OCI-LY7 (cell line): ENCODE measurements at regions not wholly inside any gene's neighbourhood (a gene's known extent, or its start where the extent isn't known, plus 50 kb on each side); places are given as distances from the start of the nearest gene placed in this dataset.

ENCODE experiments used
- BruUV-seq: library from RNA; stranded (reverse); fragments of 400-500 nt; replicated peaks from 2 replicates; lab custom pipeline; 2021; lab: Mats Ljungman, UMichigan
- CTCF ChIA-PET: fragments of 300-600 bp; sonication (Branson Sonifier 250); formaldehyde crosslinking; loops from one replicate; lab custom pipeline; 2022; ENCODE audit warnings: antibody characterized with exemption; ENCODE audit not compliant: unreplicated experiment; lab: Charles Lee
- POLR2A ChIA-PET: fragments of 300-600 bp; sonication (Branson Sonifier 250); formaldehyde crosslinking; loops from one replicate; lab custom pipeline; 2022; ENCODE audit warnings: antibody characterized with exemption; lab: Charles Lee
- DNase-seq: peaks from one replicate; pipeline ENCODE4 v3.0.0-alpha.2; 2015; ENCODE audit warnings: low spot score
- H2AFZ ChIP-seq: fragments of 200-600 bp; sonication (generic), shearing (Covaris generic); 2 replicates; pipeline ENCODE4 v1.6.1; 2014; ENCODE audit warnings: mild to moderate bottlenecking, antibody characterized with exemption, low read length, moderate library complexity
- H3K27ac ChIP-seq: fragments of 200-600 bp; sonication (generic); 2 replicates; pipeline ENCODE4 v1.5.1; 2014; ENCODE audit warnings: mixed run types, low read depth, mild to moderate bottlenecking, moderate library complexity, low read length, inconsistent platforms; ENCODE audit not compliant: poor library complexity, severe bottlenecking
- H3K36me3 ChIP-seq: fragments of 200-600 bp; sonication (generic); 2 replicates; pipeline ENCODE4 v1.6.1; 2014; ENCODE audit warnings: mild to moderate bottlenecking, antibody characterized with exemption, low read length, moderate library complexity, mixed read lengths; ENCODE audit not compliant: insufficient read depth
- H3K4me1 ChIP-seq: fragments of 200-600 bp; sonication (generic); 2 replicates; pipeline ENCODE4 v1.5.1; 2014; ENCODE audit warnings: mild to moderate bottlenecking, low read length; ENCODE audit not compliant: insufficient read depth, poor library complexity, severe bottlenecking
- H3K4me2 ChIP-seq: fragments of 200-600 bp; sonication (generic); 2 replicates; pipeline ENCODE4 v1.6.1; 2014; ENCODE audit warnings: mild to moderate bottlenecking, low read length
- H3K4me3 ChIP-seq: fragments of 200-600 bp; sonication (generic); 2 replicates; pipeline ENCODE4 v1.5.1; 2014; ENCODE audit warnings: mild to moderate bottlenecking, low read depth, low read length; ENCODE audit not compliant: poor library complexity, severe bottlenecking
- H3K79me2 ChIP-seq: fragments of 200-600 bp; sonication (generic); 2 replicates; pipeline ENCODE4 v1.6.1; 2016; ENCODE audit warnings: low read depth, mild to moderate bottlenecking, low read length, moderate library complexity, mixed read lengths; ENCODE audit not compliant: insufficient read depth
- H3K9me2 ChIP-seq: fragments of 200-600 bp; sonication (generic); 2 replicates; pipeline ENCODE4 v1.6.1; 2016; ENCODE audit warnings: mild to moderate bottlenecking, low read length, mixed read lengths; ENCODE audit not compliant: insufficient read depth
- H3K9me3 ChIP-seq: fragments of 200-600 bp; sonication (generic); 2 replicates; pipeline ENCODE4 v1.6.1; 2014; ENCODE audit warnings: mild to moderate bottlenecking, mixed run types, low read length, mixed read lengths
- H4K20me1 ChIP-seq: fragments of 200-600 bp; sonication (generic); 2 replicates; pipeline ENCODE4 v1.6.1; 2014; ENCODE audit warnings: mild to moderate bottlenecking, antibody characterized with exemption, low read length, moderate library complexity, mixed read lengths; ENCODE audit not compliant: insufficient read depth
- EZH2phosphoT487 ChIP-seq: fragments of 200-600 bp; sonication (generic); IDR thresholded peaks from 2 replicates; pipeline ENCODE4 v1.6.1; 2018; ENCODE audit warnings: low read depth, borderline replicate concordance, mild to moderate bottlenecking, mixed run types, antibody characterized with exemption, low read length, moderate library complexity, mixed read lengths
- intact Hi-C: fragments of 100-400 bp; cut with micrococcal nuclease; formaldehyde crosslinking; loops from one replicate; pipeline ENCODE4 v1.10.0; 2022; ENCODE audit not compliant: unreplicated experiment
- TF ChIP-seq, protein P1 (sequence below): fragments of 200-600 bp; sonication (generic); conservative IDR thresholded peaks from 2 replicates; pipeline ENCODE4 v1.5.1; 2014; ENCODE audit warnings: mild to moderate bottlenecking, antibody characterized with exemption, low read length, moderate library complexity, mixed read lengths

DNA sequence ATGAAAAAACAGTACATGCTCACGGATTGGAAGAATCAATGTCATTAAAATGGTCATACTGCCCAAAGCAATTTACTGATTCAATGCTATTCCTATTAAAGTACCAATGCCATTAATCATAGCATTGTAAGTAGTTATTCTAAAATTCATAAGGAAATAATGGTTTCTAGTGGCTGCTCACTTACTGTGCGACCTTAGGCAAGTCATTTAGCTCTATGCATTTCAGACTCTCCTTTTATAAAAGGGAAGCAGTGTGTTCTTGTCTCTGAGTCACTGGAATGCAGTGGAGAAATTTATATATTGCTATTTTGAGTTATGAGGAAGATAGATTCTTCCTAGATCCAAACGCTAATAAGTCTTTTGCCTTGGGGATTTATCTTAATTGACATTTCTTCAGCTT lies 174.8 kb downstream of the KCNA4 start:
- CTCF ChIA-PET: no interaction called here

DNA sequence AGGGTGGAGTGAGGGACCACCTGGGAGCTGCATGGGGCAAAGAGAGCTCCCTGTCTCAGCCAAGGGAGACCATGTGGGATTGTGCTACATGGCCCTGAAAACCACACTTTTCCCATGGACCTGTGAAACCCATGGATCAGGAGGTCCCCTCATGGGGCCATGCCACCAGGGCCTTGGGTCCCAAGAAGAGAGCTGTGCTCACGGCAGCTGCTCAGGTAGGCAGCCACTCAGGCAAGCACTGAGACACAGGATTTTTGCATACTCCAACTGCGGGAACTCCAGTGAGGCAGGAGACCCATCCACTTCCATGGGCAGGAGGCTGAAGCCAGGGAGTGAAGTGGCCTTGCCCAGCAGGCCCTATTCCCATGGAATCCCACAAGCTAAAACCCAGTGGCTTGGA lies 190.0 kb downstream of the KCNA4 start:
- intact Hi-C loops: no loop called here
- Histone ChIP-seq H3K79me2 (no peaks in the 10 kb centered on the region), H3K4me1 (no peaks in the 10 kb centered on the region), H3K9me3 (no peaks in the 10 kb centered on the region), H3K27ac (no peak overlapping the region), H4K20me1 (no peaks in the 10 kb centered on the region), H3K4me3 (no peak overlapping the region), H2AFZ (no peak overlapping the region), H3K36me3 (no peaks in the 10 kb centered on the region), H3K9me2 (no peaks in the 10 kb centered on the region), H3K4me2 (no peak overlapping the region)
- DNase-seq: no peak
- TF ChIP-seq EZH2phosphoT487: no peak
- TF ChIP-seq, protein P1, sequence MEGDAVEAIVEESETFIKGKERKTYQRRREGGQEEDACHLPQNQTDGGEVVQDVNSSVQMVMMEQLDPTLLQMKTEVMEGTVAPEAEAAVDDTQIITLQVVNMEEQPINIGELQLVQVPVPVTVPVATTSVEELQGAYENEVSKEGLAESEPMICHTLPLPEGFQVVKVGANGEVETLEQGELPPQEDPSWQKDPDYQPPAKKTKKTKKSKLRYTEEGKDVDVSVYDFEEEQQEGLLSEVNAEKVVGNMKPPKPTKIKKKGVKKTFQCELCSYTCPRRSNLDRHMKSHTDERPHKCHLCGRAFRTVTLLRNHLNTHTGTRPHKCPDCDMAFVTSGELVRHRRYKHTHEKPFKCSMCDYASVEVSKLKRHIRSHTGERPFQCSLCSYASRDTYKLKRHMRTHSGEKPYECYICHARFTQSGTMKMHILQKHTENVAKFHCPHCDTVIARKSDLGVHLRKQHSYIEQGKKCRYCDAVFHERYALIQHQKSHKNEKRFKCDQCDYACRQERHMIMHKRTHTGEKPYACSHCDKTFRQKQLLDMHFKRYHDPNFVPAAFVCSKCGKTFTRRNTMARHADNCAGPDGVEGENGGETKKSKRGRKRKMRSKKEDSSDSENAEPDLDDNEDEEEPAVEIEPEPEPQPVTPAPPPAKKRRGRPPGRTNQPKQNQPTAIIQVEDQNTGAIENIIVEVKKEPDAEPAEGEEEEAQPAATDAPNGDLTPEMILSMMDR: no peak
- CTCF ChIA-PET: no interaction called here
- no TSS peak for BruUV-seq
- POLR2A ChIA-PET: no interaction called here

More for the DNA sequence above, 174.8 kb downstream of the KCNA4 start:
- H3K9me3 ChIP-seq: no peaks in the 10 kb centered on the region
- TF ChIP-seq, protein P1: no peak
- no peak for TF ChIP-seq EZH2phosphoT487
- no peaks in the 10 kb centered on the region for H3K79me2 ChIP-seq
- no peak overlapping the region for H3K4me2 ChIP-seq
- no peaks in the 10 kb centered on the region for H4K20me1 ChIP-seq
- no peaks in the 10 kb centered on the region for H3K9me2 ChIP-seq
- no peaks in the 10 kb centered on the region for H3K4me1 ChIP-seq
- BruUV-seq: no TSS peak
- no peak for DNase-seq
- H3K4me3 ChIP-seq: no peak overlapping the region
- H2AFZ ChIP-seq: no peak overlapping the region
- H3K27ac ChIP-seq: no peak overlapping the region
- intact Hi-C loops: no loop called here
- H3K36me3 ChIP-seq: no peaks in the 10 kb centered on the region
- POLR2A ChIA-PET: no interaction called here

DNA sequence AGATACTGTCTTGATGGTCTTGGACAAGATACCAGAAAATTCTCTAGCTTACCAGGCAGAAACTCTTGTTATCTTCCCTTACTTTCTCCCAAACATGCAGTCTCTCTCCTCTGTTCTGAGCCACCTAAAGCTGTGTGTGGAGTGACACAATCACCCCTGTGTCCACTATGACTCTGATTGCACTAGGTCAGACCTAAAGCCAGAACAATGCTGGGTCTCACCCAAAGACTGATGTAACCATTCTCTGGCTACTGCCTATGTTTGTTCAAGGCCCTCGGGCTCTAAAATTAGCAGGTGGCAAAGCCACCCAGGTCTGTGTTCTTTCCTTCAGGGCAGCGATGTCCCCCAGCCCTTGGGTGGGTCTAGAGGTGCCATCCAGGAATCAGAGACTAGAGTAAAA lies 200.5 kb downstream of the KCNA4 start:
- no TSS peak for BruUV-seq
- H4K20me1 ChIP-seq: no peaks in the 10 kb centered on the region
- CTCF ChIA-PET: no interaction called here
- POLR2A ChIA-PET: interaction anchor here (0.6 to 1.5 kb wide), 2 partner anchors 12 to 14 kb away, joined by 3 to 5 read pairs; no protein-coding TSS in a partner anchor
- no peak overlapping the region for H3K4me3 ChIP-seq
- no peaks in the 10 kb centered on the region for H3K9me2 ChIP-seq
- DNase-seq: no peak
- H3K4me2 ChIP-seq: no peak overlapping the region
- intact Hi-C loops: no loop called here
- no peak for TF ChIP-seq EZH2phosphoT487
- TF ChIP-seq, protein P1: no peak
- H3K9me3 ChIP-seq: no peaks in the 10 kb centered on the region
- no peaks in the 10 kb centered on the region for H3K4me1 ChIP-seq
- H2AFZ ChIP-seq: no peak overlapping the region
- H3K36me3 ChIP-seq: no peaks in the 10 kb centered on the region
- no peak overlapping the region for H3K27ac ChIP-seq
- no peaks in the 10 kb centered on the region for H3K79me2 ChIP-seq
